Heart left ventricle (tissue), 16 donors: ENCODE measurements at regions not wholly inside any gene's neighbourhood (a gene's known extent, or its start where the extent isn't known, plus 50 kb on each side); places are given as distances from the start of the nearest gene placed in this dataset.
A peak's percentile ranks its signal among the peaks of the same experiment; 100 is the strongest.

Source experiments
- ATAC-seq, 4 donors: fragments of 200-7000 bp; cut with Tn5 transposase; one replicate each; pipeline ENCODE4 v1.9.1; 2020 to 2022; ENCODE audit warnings: moderate library complexity in 4 of 4, mild to moderate bottlenecking in 3 of 4, moderate number of reproducible peaks in 1 of 4
- DNase-seq, 5 donors: peaks; one replicate each; pipeline ENCODE4 v3.0.0-alpha.2; 2020
- H3K27ac ChIP-seq, 12 donors: fragments of 200-600 bp; sonication (generic) in 4 of 12; one replicate each; pipeline versions ENCODE4 v1.5.0 to v1.8.0; 2016 to 2022; ENCODE audit warnings: mild to moderate bottlenecking in 2 of 12
- H3K27me3 ChIP-seq, 9 donors: fragments of 200-600 bp; sonication (generic) in 2 of 9; one replicate each; pipeline versions ENCODE4 v1.5.1 to v1.8.0; 2016 to 2022; ENCODE audit warnings: mild to moderate bottlenecking in 3 of 9
- H3K36me3 ChIP-seq, 9 donors: fragments of 200-600 bp; sonication (generic) in 2 of 9; one replicate each; pipeline versions ENCODE4 v1.5.0 to v1.8.0; 2018 to 2022; ENCODE audit warnings: mild to moderate bottlenecking in 2 of 9
- H3K4me1 ChIP-seq, 12 donors: fragments of 200-600 bp; sonication (generic) in 4 of 12; one replicate each; pipeline versions ENCODE4 v1.5.0 to v1.8.0; 2016 to 2022; ENCODE audit warnings: mild to moderate bottlenecking in 3 of 12
- H3K4me3 ChIP-seq, 12 donors: fragments of 200-600 bp; sonication (generic) in 4 of 12; one replicate each; pipeline versions ENCODE4 v1.5.0 to v1.8.0; 2017 to 2022; ENCODE audit warnings: mild to moderate bottlenecking in 9 of 12, moderate library complexity in 4 of 12
- H3K9me3 ChIP-seq, 12 donors: fragments of 200-600 bp; sonication (generic) in 4 of 12; one replicate each; pipeline versions ENCODE4 v1.5.0 to v1.8.0; 2016 to 2022; ENCODE audit warnings: mild to moderate bottlenecking in 1 of 12
- POLR2A ChIP-seq, 2 donors: fragments of 450-650 bp; IDR thresholded peaks; one replicate each; pipeline ENCODE4 v1.6.1; 2017; ENCODE audit warnings: antibody characterized with exemption in 2 of 2, mild to moderate bottlenecking in 2 of 2, moderate library complexity in 2 of 2
- WGBS, 4 donors: extraction: QIAGEN DNeasy Blood & Tissue Kit in 2 of 4; methylation state at CpG; one replicate each; pipeline versions ENCODE4 v1.1.5 to v1.1.7; 2013 to 2018; 5-methylcytosine and 5-hydroxymethylcytosine counted together
- intact Hi-C, 10 donors: fragments of 100-400 bp; cut with DNase I; formaldehyde crosslinking; loops; one replicate each; pipeline versions ENCODE4 v1.11.1 to v1.14.2; 2022
- TF ChIP-seq, protein P1 (sequence below), 12 donors: fragments of 200-600 bp; sonication (generic) in 4 of 12; IDR thresholded peaks; one replicate each; pipeline versions ENCODE4 v1.5.0 to v1.8.0; 2018 to 2022; ENCODE audit warnings: antibody characterized with exemption in 12 of 12, mild to moderate bottlenecking in 5 of 12
- donor health status: ischemic (EF 13 %, LVEDD 7.1; RV severe dilation, severe dysfunction).
- donor health status: healthy with polysubstance abuse.
- donor health status: DM: no; HTN: yes; CAD: no.
- donor health status: DM: no; HTN: no; CAD: no.
- donor health status: ischemic (EF 25% LVEDD 6.9; RV normal size, moderate dysfunction).
- donor health status: ischemic (EF 25% LVEDD 5.7; RV mildly dilated, moderate dysfunction).
- donor health status: healthy.
- donor health status: DM: yes; HTN: yes; CAD: no.
- donor health status: ischemic (EF 35%, LVEDD 5.7; RV mildly dilated, moderate dysfunction).
- donor health status: nonischemic (EF 11% LVEDD 7.7; RV severe dilation, severe dysfunction).
- donor health status: DM: yes; HTN: yes; CAD: no.
- donor health status: PGD.
- donor health status: ischemic (EF 29% LVEDD 5.4; RV normal size, mild dysfunction).
- donor health status: nonischemic (EF 23%, LVEDD 6.1; RV moderate dilation, normal function).

DNA sequence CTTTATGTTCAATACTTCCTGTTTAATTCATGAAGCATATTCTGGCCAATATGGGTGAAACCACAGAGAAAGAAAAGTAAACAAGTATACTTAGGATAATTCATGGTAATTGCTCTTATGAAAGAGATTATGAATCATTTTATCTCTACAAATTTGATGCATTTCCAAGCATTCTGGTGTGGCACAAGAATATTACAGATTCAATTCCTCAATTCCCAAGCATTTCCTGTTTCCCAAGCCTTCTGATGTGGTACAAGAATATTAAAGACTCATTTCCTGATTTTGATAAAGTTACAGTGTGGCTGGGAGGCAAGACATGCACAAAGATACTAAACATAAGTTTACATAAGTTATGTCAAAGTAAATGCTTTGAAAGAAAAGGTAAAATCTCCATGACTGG lies 126.1 kb upstream of the NUDT7 start:
- Histone ChIP-seq H3K4me1 (peaks cover 0 to 13% (median 0%) of the 10 kb centered on the region in 12 donors), H3K9me3 (peaks cover 0 to 10% (median 0%) of the 10 kb centered on the region in 12 donors), H3K36me3 (no peaks in the 10 kb centered on the region), H3K4me3 (no peak overlapping the region), H3K27ac (no peak overlapping the region), H3K27me3 (no peaks in the 10 kb centered on the region)
- TF ChIP-seq POLR2A (IDR thresholded peaks at IDR 0.05): no peak
- TF ChIP-seq, protein P1, sequence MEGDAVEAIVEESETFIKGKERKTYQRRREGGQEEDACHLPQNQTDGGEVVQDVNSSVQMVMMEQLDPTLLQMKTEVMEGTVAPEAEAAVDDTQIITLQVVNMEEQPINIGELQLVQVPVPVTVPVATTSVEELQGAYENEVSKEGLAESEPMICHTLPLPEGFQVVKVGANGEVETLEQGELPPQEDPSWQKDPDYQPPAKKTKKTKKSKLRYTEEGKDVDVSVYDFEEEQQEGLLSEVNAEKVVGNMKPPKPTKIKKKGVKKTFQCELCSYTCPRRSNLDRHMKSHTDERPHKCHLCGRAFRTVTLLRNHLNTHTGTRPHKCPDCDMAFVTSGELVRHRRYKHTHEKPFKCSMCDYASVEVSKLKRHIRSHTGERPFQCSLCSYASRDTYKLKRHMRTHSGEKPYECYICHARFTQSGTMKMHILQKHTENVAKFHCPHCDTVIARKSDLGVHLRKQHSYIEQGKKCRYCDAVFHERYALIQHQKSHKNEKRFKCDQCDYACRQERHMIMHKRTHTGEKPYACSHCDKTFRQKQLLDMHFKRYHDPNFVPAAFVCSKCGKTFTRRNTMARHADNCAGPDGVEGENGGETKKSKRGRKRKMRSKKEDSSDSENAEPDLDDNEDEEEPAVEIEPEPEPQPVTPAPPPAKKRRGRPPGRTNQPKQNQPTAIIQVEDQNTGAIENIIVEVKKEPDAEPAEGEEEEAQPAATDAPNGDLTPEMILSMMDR (IDR thresholded peaks at IDR 0.05): no peak
- intact Hi-C loops: loop anchor here in 3 of 10 donors (5.0 kb wide), 2 partner anchors 61 to 66 kb away; no protein-coding TSS in a partner anchor
- ATAC-seq (no peak), DNase-seq (no peak)

DNA sequence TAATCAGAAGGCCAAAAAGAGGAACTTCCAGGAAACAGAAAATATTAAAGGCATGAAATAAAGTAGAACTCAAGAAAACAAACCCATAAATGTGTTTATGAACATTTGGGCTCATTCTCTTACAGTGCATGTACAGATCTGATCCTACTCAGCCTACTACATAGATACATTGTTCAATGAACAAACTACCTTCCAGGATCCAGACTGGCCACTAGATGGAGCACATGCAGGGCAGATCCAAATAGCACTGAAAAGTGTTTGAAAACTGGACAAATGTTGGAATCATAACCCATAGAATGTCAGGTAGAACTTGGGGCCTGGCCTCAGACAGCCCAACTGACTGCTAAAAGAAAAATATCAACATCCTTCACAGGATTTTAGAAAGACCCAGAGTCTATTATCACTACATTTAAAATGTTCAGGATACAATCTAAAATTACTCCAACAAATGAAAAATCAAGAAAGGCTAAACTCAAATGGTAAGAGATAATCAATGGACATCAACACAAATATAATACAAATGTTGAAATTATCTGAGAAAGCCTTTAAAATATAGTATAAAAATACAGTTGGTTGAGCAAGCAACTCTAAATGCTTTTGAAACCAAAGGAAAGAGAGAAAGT lies 122.4 kb upstream of the NUDT7 start:
- H3K4me1 ChIP-seq: peaks cover 0 to 13% (median 0%) of the 10 kb centered on the region in 12 donors
- intact Hi-C loops: loop anchor here in 5 of 10 donors (2.0 to 5.0 kb wide), 3 partner anchors 57 to 62 kb away; no protein-coding TSS in a partner anchor
- no peaks in the 10 kb centered on the region for H3K36me3 ChIP-seq
- DNase-seq: no peak
- peaks cover 0 to 15% (median 0%) of the 10 kb centered on the region in 12 donors for H3K9me3 ChIP-seq
- no peak for ATAC-seq
- H3K27ac ChIP-seq: no peak overlapping the region
- TF ChIP-seq POLR2A (IDR thresholded peaks at IDR 0.05): no peak
- TF ChIP-seq, protein P1 (IDR thresholded peaks at IDR 0.05): peak; percentile 44 to 74 (median 58)
- no peak overlapping the region for H3K4me3 ChIP-seq
- H3K27me3 ChIP-seq: no peaks in the 10 kb centered on the region

DNA sequence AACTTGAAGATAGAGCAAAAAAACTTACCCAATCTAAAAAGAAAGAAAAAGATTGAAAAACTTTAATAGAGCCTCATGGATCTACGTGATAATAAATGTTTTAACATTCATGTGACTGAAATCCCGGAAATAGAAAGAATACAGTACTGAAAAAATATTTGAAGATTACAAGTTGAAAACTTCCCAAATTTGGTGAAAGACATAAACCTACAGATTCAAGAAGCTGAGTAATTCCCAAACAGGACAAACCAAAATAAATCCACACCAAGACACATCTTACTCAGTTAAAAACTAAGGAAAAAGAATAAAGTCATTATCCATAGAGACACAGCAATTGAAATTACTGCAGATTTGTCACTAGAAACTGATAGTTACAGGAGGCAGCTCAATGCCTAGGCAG lies 121.8 kb upstream of the NUDT7 start:
- TF ChIP-seq, protein P1 (IDR thresholded peaks at IDR 0.05): no peak
- no peak for TF ChIP-seq POLR2A (IDR thresholded peaks at IDR 0.05)
- no peak overlapping the region for H3K27ac ChIP-seq

DNA sequence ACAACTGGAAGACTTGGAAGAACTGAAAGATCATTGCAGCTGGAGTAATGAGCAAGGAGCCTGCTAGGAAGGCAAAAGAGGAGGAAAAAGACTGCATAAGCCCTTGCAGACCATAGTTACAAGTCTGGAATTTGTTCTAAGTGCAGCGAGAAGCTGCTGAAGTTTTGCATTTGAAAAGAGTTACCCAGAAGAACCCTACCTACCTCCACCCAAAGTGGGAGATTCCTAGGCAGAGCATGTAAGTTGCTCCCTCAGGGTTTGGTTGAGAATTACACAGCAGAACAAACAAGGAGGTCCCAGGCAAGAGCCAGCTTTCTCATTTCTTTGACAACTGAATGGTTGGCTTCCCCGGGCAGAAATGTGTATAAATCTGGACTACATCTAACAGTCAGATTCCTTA lies 118.7 kb upstream of the NUDT7 start:
- ATAC-seq: no peak
- H3K9me3 ChIP-seq: peaks cover 0 to 15% (median 0%) of the 10 kb centered on the region in 12 donors
- H3K27me3 ChIP-seq: no peaks in the 10 kb centered on the region
- no peak overlapping the region for H3K4me3 ChIP-seq
- no peaks in the 10 kb centered on the region for H3K36me3 ChIP-seq
- H3K27ac ChIP-seq: no peak overlapping the region
- 47 to 80% (median 69%) methylated on average over 2 of the region's 2 CpGs for WGBS, 4 donors
- intact Hi-C loops: loop anchor here in 1 of 10 donors (5.0 kb wide), 1 partner anchor 59 kb away; no protein-coding TSS in a partner anchor
- TF ChIP-seq, protein P1 (IDR thresholded peaks at IDR 0.05): no peak
- no peaks in the 10 kb centered on the region for H3K4me1 ChIP-seq
- no peak for DNase-seq

More for the DNA sequence above, 121.8 kb upstream of the NUDT7 start:
- intact Hi-C loops: loop anchor here in 2 of 10 donors (2.0 to 5.0 kb wide), 2 partner anchors 60 to 62 kb away; no protein-coding TSS in a partner anchor
- Histone ChIP-seq H3K27me3 (no peaks in the 10 kb centered on the region), H3K9me3 (peaks cover 0 to 15% (median 0%) of the 10 kb centered on the region in 12 donors), H3K36me3 (no peaks in the 10 kb centered on the region), H3K4me1 (peaks cover 0 to 11% (median 0%) of the 10 kb centered on the region in 12 donors), H3K4me3 (no peak overlapping the region)
- no peak for DNase-seq
- no peak for ATAC-seq
- 81 to 87% (median 87%) methylated on average over 2 of the region's 2 CpGs for WGBS, 4 donors
